Mesodermal cell (in vitro differentiated cells): ENCODE measurements at regions not wholly inside any gene's neighbourhood (a gene's known extent, or its start where the extent isn't known, plus 50 kb on each side); places are given as distances from the start of the nearest gene placed in this dataset.

ENCODE experiments used
- H3K27ac ChIP-seq: 2 replicates; pipeline ENCODE4 v1.7.0; 2013; ENCODE audit warnings: mild to moderate bottlenecking, low read depth, low read length, moderate library complexity; ENCODE audit not compliant: severe bottlenecking
- H3K36me3 ChIP-seq: 2 replicates; pipeline ENCODE4 v1.7.1; 2013; ENCODE audit warnings: mild to moderate bottlenecking, low read length, moderate library complexity; ENCODE audit not compliant: control insufficient read depth, insufficient read depth
- H3K4me1 ChIP-seq: one replicate; pipeline ENCODE4 v1.7.1; 2013; ENCODE audit warnings: mild to moderate bottlenecking, low read length; ENCODE audit not compliant: insufficient read depth, control insufficient read depth, poor library complexity, severe bottlenecking
- H3K4me3 ChIP-seq: 2 replicates; pipeline ENCODE4 v1.7.0; 2013; ENCODE audit warnings: low read length, control low read depth, mild to moderate bottlenecking; ENCODE audit not compliant: insufficient read depth, poor library complexity, severe bottlenecking; ENCODE audit errors: extremely low read depth
- H3K9me3 ChIP-seq: 2 replicates; pipeline ENCODE4 v1.7.1; 2013; ENCODE audit warnings: mild to moderate bottlenecking, low read length, moderate library complexity; ENCODE audit not compliant: control insufficient read depth
- WGBS, 2 experiments: methylation state at CpG; one replicate each; pipeline ENCODE4 v1.1.5; 2013; ENCODE audit warnings: missing lambda C conversion rate in 2 of 2; ENCODE audit not compliant: insufficient coverage in 2 of 2; 5-methylcytosine and 5-hydroxymethylcytosine counted together

DNA sequence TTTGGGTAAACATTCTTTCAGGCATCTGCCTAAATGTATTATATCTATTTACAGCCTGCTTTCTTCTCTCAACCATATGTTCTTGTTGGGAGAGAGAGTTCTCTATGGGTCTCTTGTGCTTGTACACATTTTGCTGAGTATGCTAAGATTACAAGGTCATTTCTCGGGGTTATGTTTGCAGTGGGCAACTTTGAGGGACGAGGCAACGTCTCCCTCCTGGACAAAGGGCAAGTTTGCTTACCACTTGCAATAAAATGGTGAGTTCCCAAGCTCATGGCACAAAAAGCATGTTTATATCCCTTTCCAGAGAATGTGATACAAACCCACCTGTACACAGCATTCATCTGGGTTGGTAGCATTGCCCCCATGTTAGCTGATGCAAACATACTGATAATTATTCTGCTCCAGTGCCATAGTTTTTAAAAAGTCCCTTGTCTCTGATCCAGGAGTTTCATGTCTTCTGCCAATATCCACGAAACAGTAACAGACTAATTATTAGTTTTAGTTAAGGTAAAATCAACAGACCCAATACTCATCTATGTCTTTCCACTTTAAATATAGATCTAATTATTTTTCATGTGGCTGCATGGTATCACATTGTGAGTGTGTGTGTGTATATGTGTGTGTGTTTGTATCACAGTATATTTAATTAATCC lies 84.2 kb upstream of the MAPK4 start:
- H3K4me1 ChIP-seq = no peaks in the 10 kb centered on the region
- no peaks in the 10 kb centered on the region for H3K9me3 ChIP-seq
- WGBS, 2 experiments = 76 to 86% methylated on average over 2 to 3 of the region's 4 CpGs
- no peak overlapping the region for H3K4me3 ChIP-seq
- H3K36me3 ChIP-seq = no peaks in the 10 kb centered on the region
- H3K27ac ChIP-seq = no peak overlapping the region

GRCh38 chr18:50492097-50492496 lies 67.8 kb upstream of the MAPK4 start:
- H3K4me3 ChIP-seq = no peak overlapping the region
- no peaks in the 10 kb centered on the region for H3K36me3 ChIP-seq
- H3K9me3 ChIP-seq = no peaks in the 10 kb centered on the region
- H3K4me1 ChIP-seq = no peaks in the 10 kb centered on the region
- 80% methylated on average over 1 of the region's 2 CpGs; no CpG with 5 or more reads in 1 of the 2 experiments for WGBS, 2 experiments
- H3K27ac ChIP-seq = no peak overlapping the region

DNA sequence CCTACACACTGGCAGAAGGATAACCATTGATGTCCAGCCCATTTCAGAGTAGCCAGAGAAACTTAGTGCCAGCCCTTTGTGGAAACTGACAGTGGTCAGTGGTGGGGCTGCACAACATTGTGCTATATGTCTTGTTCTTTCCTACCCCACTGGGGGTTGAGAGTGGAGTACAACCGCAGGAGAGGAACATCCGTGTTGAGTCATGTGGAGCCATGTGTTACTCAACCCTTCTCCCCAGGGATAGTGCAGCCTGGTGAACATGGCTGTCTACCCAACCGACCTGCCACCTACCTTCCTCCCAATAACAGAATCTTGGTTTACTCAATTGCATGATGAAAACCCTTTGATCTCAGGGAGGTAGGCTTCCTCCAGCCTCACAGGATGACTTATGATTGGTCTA lies 65.3 kb upstream of the MAPK4 start:
- no peak overlapping the region for H3K4me3 ChIP-seq
- H3K9me3 ChIP-seq = no peaks in the 10 kb centered on the region
- no peaks in the 10 kb centered on the region for H3K36me3 ChIP-seq
- 80 to 90% methylated on average over 1 to 3 of the region's 3 CpGs for WGBS, 2 experiments
- no peaks in the 10 kb centered on the region for H3K4me1 ChIP-seq
- H3K27ac ChIP-seq = no peak overlapping the region

GRCh38 chr18:50506362-50506761 lies 53.5 kb upstream of the MAPK4 start:
- H3K4me3 ChIP-seq = no peak overlapping the region
- H3K36me3 ChIP-seq = no peaks in the 10 kb centered on the region
- H3K4me1 ChIP-seq = no peaks in the 10 kb centered on the region
- 80 to 100% methylated on average over 1 of the region's 2 CpGs for WGBS, 2 experiments
- H3K9me3 ChIP-seq = no peaks in the 10 kb centered on the region
- H3K27ac ChIP-seq = no peak overlapping the region

DNA sequence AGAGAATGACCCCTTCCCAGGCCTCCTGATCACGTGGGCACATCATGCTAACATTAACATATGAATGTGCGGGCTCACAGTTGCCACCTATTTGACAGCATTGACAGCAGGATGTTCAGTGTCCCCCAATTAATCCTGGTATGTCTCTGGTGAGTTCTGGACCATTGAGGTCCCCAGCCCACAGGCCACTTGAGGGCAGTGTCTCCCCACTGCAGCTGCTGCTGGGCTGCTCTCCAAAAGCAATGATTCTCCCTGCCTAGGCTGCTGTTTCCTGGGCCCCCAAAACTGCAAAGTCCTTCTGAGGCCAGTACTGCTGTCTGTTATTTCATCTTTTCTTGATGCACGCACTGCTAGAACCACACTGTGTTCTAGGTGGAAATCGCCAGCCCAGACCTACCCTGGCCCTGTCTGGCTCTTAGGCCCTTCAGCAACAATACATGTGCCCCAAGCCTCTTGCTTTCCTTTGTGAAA lies 52.7 kb upstream of the MAPK4 start:
- H3K4me3 ChIP-seq = no peak overlapping the region
- WGBS, 2 experiments = 27 to 46% methylated on average over 4 of the region's 4 CpGs
- H3K27ac ChIP-seq = no peak overlapping the region
- no peaks in the 10 kb centered on the region for H3K9me3 ChIP-seq
- H3K4me1 ChIP-seq = no peaks in the 10 kb centered on the region
- H3K36me3 ChIP-seq = no peaks in the 10 kb centered on the region

- 100% methylated on average over 1 of the region's 1 CpG; no CpG with 5 or more reads in 1 of the 2 experiments for WGBS, 2 experiments
- Histone ChIP-seq H3K36me3 (no peaks in the 10 kb centered on the region), H3K27ac (no peak overlapping the region), H3K4me1 (no peaks in the 10 kb centered on the region), H3K9me3 (no peaks in the 10 kb centered on the region), H3K4me3 (no peak overlapping the region)
Observed at GRCh38 chr18:50508228-50508627, 51.7 kb upstream of the MAPK4 start.

DNA sequence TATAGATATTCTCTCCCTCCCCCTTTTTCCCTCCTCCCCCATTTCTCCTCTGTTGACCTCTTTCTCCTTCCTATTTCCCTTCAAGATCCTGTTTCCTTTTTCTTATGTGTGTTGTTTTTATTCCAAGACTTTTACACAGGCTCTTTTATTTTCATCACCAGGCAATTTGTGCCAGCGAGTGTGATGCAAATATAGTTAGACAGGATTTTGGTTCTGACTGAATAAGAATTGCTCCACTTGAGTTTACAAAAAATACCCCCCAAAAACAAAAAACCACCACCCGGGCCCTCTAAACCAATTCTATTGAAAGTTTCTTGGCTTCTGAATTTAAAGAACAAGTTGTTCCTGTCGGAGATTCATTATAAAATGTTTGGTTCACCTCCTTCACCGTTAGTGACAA lies 50.9 kb upstream of the MAPK4 start:
- H3K36me3 ChIP-seq = no peaks in the 10 kb centered on the region
- H3K9me3 ChIP-seq = no peaks in the 10 kb centered on the region
- H3K4me3 ChIP-seq = no peak overlapping the region
- H3K4me1 ChIP-seq = no peaks in the 10 kb centered on the region
- no peak overlapping the region for H3K27ac ChIP-seq
- WGBS, 2 experiments = 74% methylated on average over 2 of the region's 4 CpGs; no CpG with 5 or more reads in 1 of the 2 experiments
